ENCODE measurements at regions not wholly inside any gene's neighbourhood (a gene's known extent, or its start where the extent isn't known, plus 50 kb on each side); places are given as distances from the start of the nearest gene placed in this dataset.
A peak's percentile ranks its signal among the peaks of the same experiment; 100 is the strongest.
"Not testable (repeated sequence)": the region's sequence is repeated elsewhere in the genome, so short reads cannot be mapped to it uniquely, and the experiment has no call there.

GRCh38 chr18:39444957-39445356, 1879.4 kb upstream of the CELF4 start:
- FAIRE-seq, result not testable (repeated sequence)

GRCh38 chr18:39441648-39442047, 1876.0 kb upstream of the CELF4 start:
- DNase-seq (ENCODE audit: low spot score), result no peak
- FAIRE-seq, result no peak

More at GRCh38 chr18:39444957-39445356, 1879.4 kb upstream of the CELF4 start:
- not testable (repeated sequence) for DNase-seq (ENCODE audit: low spot score)

- no peak for DNase-seq (ENCODE audit: low spot score)
- FAIRE-seq, result no peak
Measured at GRCh38 chr18:39435996-39436395, 1870.4 kb upstream of the CELF4 start.

- DNase-seq (ENCODE audit: low spot score) (no peak), FAIRE-seq (no peak)
Measured at GRCh38 chr18:39435209-39435608, 1869.6 kb upstream of the CELF4 start.

- no peak for DNase-seq (ENCODE audit: low spot score)
- FAIRE-seq, result no peak
Measured at GRCh38 chr18:39434223-39434920, 1868.8 kb upstream of the CELF4 start.

GRCh38 chr18:39425172-39425850, 1859.7 kb upstream of the CELF4 start:
- no peak for DNase-seq (ENCODE audit: low spot score)
- FAIRE-seq, result no peak

GRCh38 chr18:39424261-39424660, 1858.7 kb upstream of the CELF4 start:
- DNase-seq (ENCODE audit: low spot score), result no peak
- FAIRE-seq, result no peak

- FAIRE-seq (no peak), DNase-seq (ENCODE audit: low spot score) (no peak)
Measured at GRCh38 chr18:39421276-39421675, 1855.7 kb upstream of the CELF4 start.

GRCh38 chr18:39419315-39419714, 1853.7 kb upstream of the CELF4 start:
- DNase-seq (ENCODE audit: low spot score), result no peak
- no peak for FAIRE-seq

GRCh38 chr18:39415471-39415870, 1849.9 kb upstream of the CELF4 start:
- DNase-seq (ENCODE audit: low spot score) (no peak), FAIRE-seq (no peak)

GRCh38 chr18:39414009-39414700, 1848.6 kb upstream of the CELF4 start:
- DNase-seq (ENCODE audit: low spot score), result peak; percentile 26

GRCh38 chr18:39406941-39407340, 1841.3 kb upstream of the CELF4 start:
- no peak for FAIRE-seq
- DNase-seq (ENCODE audit: low spot score), result no peak

More at GRCh38 chr18:39414009-39414700, 1848.6 kb upstream of the CELF4 start:
- FAIRE-seq, result no peak

GRCh38 chr18:39403121-39403520, 1837.5 kb upstream of the CELF4 start:
- FAIRE-seq, result no peak
- DNase-seq (ENCODE audit: low spot score), result no peak

GRCh38 chr18:39399662-39400061, 1834.1 kb upstream of the CELF4 start:
- DNase-seq (ENCODE audit: low spot score) (no peak), FAIRE-seq (no peak)

GRCh38 chr18:39396168-39396567, 1830.6 kb upstream of the CELF4 start:
- no peak for FAIRE-seq
- DNase-seq (ENCODE audit: low spot score), result no peak

- no peak for DNase-seq (ENCODE audit: low spot score)
Measured at GRCh38 chr18:39389800-39390379, 1824.3 kb upstream of the CELF4 start.

GRCh38 chr18:39380866-39381265, 1815.3 kb upstream of the CELF4 start:
- no peak for FAIRE-seq

More at GRCh38 chr18:39389800-39390379, 1824.3 kb upstream of the CELF4 start:
- FAIRE-seq, result no peak

GRCh38 chr18:39380186-39380725, 1814.7 kb upstream of the CELF4 start:
- DNase-seq (ENCODE audit: low spot score) (no peak), FAIRE-seq (no peak)

More at GRCh38 chr18:39380866-39381265, 1815.3 kb upstream of the CELF4 start:
- no peak for DNase-seq (ENCODE audit: low spot score)

GRCh38 chr18:39375066-39375465, 1809.5 kb upstream of the CELF4 start:
- DNase-seq (ENCODE audit: low spot score) (no peak), FAIRE-seq (no peak)

GRCh38 chr18:39371996-39372395, 1806.4 kb upstream of the CELF4 start:
- DNase-seq (ENCODE audit: low spot score) (no peak), FAIRE-seq (no peak)

GRCh38 chr18:39366656-39367055, 1801.1 kb upstream of the CELF4 start:
- no peak for FAIRE-seq

More at GRCh38 chr18:39366656-39367055, 1801.1 kb upstream of the CELF4 start:
- DNase-seq (ENCODE audit: low spot score), result no peak
